BLaER1 (cell line): ENCODE measurements at regions not wholly inside any gene's neighbourhood (a gene's known extent, or its start where the extent isn't known, plus 50 kb on each side); places are given as distances from the start of the nearest gene placed in this dataset.
"Not testable (repeated sequence)": the region's sequence is repeated elsewhere in the genome, so short reads cannot be mapped to it uniquely, and the experiment has no call there.

Experiments
- H3K27ac ChIP-seq: shearing (Covaris generic); formaldehyde crosslinking; 2 replicates; pipeline ENCODE4 v1.8.1; 2022
- H3K27me3 ChIP-seq: shearing (Covaris generic); formaldehyde crosslinking; 2 replicates; pipeline ENCODE4 v1.8.1; 2022
- H3K36me3 ChIP-seq: shearing (Covaris generic); formaldehyde crosslinking; 2 replicates; pipeline ENCODE4 v1.8.1; 2022
- H3K4me1 ChIP-seq: shearing (Covaris generic); formaldehyde crosslinking; 2 replicates; pipeline ENCODE4 v1.8.1; 2022
- H3K4me2 ChIP-seq: shearing (Covaris generic); formaldehyde crosslinking; 2 replicates; pipeline ENCODE4 v1.8.1; 2022
- H3K4me3 ChIP-seq: shearing (Covaris generic); formaldehyde crosslinking; 2 replicates; pipeline ENCODE4 v1.8.1; 2022
- H3K9ac ChIP-seq: shearing (Covaris generic); formaldehyde crosslinking; 2 replicates; pipeline ENCODE4 v1.8.1; 2022
- H3K9me3 ChIP-seq: shearing (Covaris generic); formaldehyde crosslinking; 2 replicates; pipeline ENCODE4 v1.8.1; 2022
- H4K20me1 ChIP-seq: shearing (Covaris generic); formaldehyde crosslinking; 2 replicates; pipeline ENCODE4 v1.8.1; 2022
- Cebpa-rat ChIP-seq: shearing (Covaris generic); IDR thresholded peaks from 2 replicates; pipeline ENCODE4 v1.8.1; 2022

- TF ChIP-seq Cebpa-rat: no peak
- Histone ChIP-seq H3K9ac (no peak overlapping the region), H4K20me1 (no peaks in the 10 kb centered on the region), H3K27me3 (no peaks in the 10 kb centered on the region), H3K36me3 (no peaks in the 10 kb centered on the region), H3K9me3 (peaks cover 6% of the 10 kb centered on the region), H3K4me3 (no peak overlapping the region), H3K27ac (no peak overlapping the region), H3K4me1 (no peaks in the 10 kb centered on the region), H3K4me2 (no peak overlapping the region)
Measured at GRCh38 chr22:11253000-11253511, 4274.9 kb upstream of the OR11H1 start.

DNA sequence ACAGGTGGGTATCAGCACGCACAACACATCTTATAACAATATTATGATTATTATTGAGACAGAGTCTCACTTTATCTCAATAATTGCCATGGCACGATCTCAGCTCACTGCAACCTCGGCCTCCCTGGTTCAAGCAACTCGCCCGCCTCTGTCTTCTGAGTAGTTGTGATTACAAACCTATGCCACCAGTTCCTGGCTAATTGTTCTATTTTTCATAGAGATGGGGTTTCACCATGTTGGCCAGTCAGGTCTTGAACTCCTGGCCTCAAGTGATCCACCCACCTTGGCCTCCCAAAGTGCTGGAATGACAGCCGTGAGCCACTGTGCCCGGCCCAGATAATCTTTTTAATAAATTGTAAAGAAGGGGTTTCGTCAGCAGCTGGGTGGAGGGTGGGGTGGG lies 4257.0 kb upstream of the OR11H1 start:
- not testable (repeated sequence) for H3K9ac ChIP-seq, H3K9me3 ChIP-seq, H3K27ac ChIP-seq, H3K4me3 ChIP-seq, H3K27me3 ChIP-seq, H3K4me1 ChIP-seq, H4K20me1 ChIP-seq, H3K36me3 ChIP-seq, H3K4me2 ChIP-seq

DNA sequence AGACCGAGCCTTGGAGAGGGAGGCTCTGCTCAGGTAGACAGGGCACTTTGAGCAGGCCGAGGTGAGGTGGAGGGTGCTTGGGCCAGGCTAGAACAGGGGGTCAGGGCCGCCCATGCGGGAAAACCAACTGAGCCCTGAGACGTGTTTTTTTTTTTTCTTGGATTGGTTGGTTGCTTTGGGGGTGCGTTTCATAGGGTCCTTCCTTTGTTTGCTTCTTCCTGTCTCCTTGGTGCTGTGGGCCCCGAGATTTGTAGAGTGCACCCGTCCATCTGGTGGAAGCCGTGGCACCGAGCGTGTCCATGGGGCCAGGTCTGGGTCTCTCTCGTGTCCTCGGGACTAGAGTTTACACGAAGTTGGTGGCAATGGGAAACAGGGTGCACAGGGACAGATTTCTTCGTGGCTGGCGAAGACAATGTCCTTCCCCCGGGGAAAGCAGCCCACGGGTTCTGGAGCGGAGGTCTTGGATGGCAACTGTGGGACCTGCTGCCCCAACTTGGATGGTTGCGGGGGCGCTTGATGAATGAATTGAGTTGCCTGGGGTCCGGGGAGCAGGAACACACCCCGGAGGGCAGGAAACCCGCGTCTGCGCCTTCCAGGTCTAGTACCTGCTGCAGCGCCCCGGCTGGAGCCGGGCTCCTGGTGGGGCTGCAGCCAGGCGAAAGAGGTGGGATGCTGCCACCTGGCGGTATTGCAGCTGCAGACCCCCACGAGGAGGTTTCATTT lies 4242.7 kb upstream of the OR11H1 start:
- H3K27ac ChIP-seq, H3K36me3 ChIP-seq, H3K27me3 ChIP-seq, H4K20me1 ChIP-seq, H3K9ac ChIP-seq, H3K4me2 ChIP-seq, H3K4me1 ChIP-seq, H3K4me3 ChIP-seq: not testable (repeated sequence)
- peaks cover 28% of the 10 kb centered on the region for H3K9me3 ChIP-seq

DNA sequence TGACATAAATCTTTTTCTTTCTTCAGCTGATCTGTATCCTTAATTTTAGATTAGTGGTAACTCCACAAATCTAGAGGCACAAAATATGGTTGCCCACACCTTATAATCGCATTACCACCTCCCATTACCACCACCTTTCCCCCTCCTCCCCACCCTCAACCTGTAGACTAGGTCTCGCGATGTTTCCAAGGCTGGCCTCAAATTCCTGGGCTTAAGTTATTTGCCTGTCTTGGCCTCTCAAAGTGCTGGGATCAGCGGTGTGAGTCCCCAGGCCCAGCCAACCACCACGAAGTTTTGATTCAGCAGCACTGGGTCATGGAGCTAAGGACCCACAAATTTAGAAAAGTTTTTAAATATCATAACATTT lies 4242.2 kb upstream of the OR11H1 start:
- H3K27ac ChIP-seq, H3K27me3 ChIP-seq, H3K9ac ChIP-seq, H3K4me3 ChIP-seq, H3K36me3 ChIP-seq, H3K4me1 ChIP-seq, H3K4me2 ChIP-seq, H4K20me1 ChIP-seq: not testable (repeated sequence)
- H3K9me3 ChIP-seq: peaks cover 28% of the 10 kb centered on the region

- not testable (repeated sequence) for H3K27ac ChIP-seq, H3K4me2 ChIP-seq, H3K36me3 ChIP-seq, H3K27me3 ChIP-seq, H3K4me1 ChIP-seq, H3K9ac ChIP-seq, H4K20me1 ChIP-seq, H3K4me3 ChIP-seq
- H3K9me3 ChIP-seq: peaks cover 28% of the 10 kb centered on the region
Measured at GRCh38 chr22:11288246-11289220, 4239.5 kb upstream of the OR11H1 start.

DNA sequence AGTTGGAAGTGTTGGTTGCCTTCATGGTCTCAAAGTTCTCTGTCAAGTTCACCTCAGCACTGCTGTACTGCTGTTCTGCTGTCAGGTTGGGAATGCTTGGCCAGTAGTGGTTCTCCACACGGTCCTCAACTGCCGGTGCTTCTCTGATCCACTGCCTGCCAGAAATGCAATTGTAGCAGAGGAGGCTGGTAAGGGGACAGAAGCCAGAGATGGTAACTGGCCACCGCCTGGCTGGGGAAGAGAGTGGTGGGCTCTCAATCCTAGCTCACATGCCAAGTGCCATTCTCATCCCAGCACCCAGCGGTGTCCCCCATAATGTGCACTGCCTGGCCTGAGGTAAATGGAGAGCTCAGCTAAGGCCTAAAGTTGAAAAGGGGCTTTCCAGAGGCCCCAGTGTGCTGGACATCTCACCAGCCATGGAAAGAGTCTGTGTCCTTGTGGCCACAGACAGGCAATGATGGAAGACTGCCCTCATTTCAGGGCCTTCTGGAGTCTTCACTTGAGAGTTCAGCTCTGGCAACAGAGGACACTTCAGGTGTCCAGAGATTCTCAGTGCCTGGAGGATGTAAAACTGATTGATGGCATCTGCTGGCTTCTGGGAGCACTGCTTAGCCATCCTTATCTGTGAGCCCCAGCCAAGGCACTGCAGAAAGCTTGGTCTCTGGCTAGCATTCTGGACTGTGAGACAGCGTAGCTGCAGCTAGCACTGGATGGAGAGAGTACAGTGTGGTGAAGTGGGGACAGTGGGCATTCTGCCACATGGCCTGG lies 4229.7 kb upstream of the OR11H1 start:
- not testable (repeated sequence) for H3K4me1 ChIP-seq, H3K36me3 ChIP-seq, H3K4me2 ChIP-seq, H3K27ac ChIP-seq, H4K20me1 ChIP-seq, H3K4me3 ChIP-seq, H3K9ac ChIP-seq, H3K27me3 ChIP-seq
- peaks cover 11% of the 10 kb centered on the region; the same call in 1 of the 2 replicates for H3K9me3 ChIP-seq

GRCh38 chr22:11302427-11302826 lies 4225.6 kb upstream of the OR11H1 start:
- H3K4me1 ChIP-seq, H3K4me2 ChIP-seq, H3K27ac ChIP-seq, H3K27me3 ChIP-seq, H4K20me1 ChIP-seq, H3K9ac ChIP-seq, H3K36me3 ChIP-seq, H3K4me3 ChIP-seq: not testable (repeated sequence)
- peaks cover 32% of the 10 kb centered on the region for H3K9me3 ChIP-seq

DNA sequence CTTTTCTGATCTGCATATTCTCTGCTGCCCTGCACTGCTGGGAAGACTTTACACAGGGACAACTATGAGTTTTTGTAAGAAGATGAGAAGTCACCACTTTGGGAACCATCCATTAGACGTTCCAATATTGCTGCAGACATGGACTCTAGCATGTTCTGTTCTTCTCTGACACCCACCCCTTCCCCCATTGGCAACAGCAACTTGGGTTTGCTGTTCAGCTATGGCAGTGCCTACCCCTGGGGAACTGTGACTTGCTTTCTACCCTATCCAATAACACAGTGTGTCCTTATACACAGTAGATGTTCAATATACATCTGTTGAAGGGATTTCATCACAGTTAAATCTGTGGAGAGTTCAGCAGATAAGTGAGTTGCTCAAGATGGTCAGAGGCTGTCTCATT lies 4225.1 kb upstream of the OR11H1 start:
- not testable (repeated sequence) for H3K36me3 ChIP-seq

GRCh38 chr22:11305179-11305578 lies 4222.8 kb upstream of the OR11H1 start:
- not testable (repeated sequence) for H4K20me1 ChIP-seq, H3K27ac ChIP-seq, H3K36me3 ChIP-seq, H3K4me3 ChIP-seq, H3K9ac ChIP-seq, H3K27me3 ChIP-seq, H3K4me2 ChIP-seq, H3K4me1 ChIP-seq
- peaks cover 47% of the 10 kb centered on the region for H3K9me3 ChIP-seq

More for the DNA sequence above, 4225.1 kb upstream of the OR11H1 start:
- H3K27me3 ChIP-seq, H3K4me2 ChIP-seq, H3K4me3 ChIP-seq, H3K9ac ChIP-seq, H4K20me1 ChIP-seq, H3K4me1 ChIP-seq, H3K27ac ChIP-seq: not testable (repeated sequence)
- H3K9me3 ChIP-seq: peaks cover 35% of the 10 kb centered on the region

- H3K27me3 ChIP-seq, H3K4me2 ChIP-seq, H3K36me3 ChIP-seq, H3K27ac ChIP-seq, H4K20me1 ChIP-seq, H3K4me3 ChIP-seq, H3K9ac ChIP-seq, H3K4me1 ChIP-seq: not testable (repeated sequence)
- peaks cover 37% of the 10 kb centered on the region for H3K9me3 ChIP-seq
Measured at GRCh38 chr22:11306933-11307518, 4221.0 kb upstream of the OR11H1 start.
